HG02840 (cell line): ENCODE measurements at regions not wholly inside any gene's neighbourhood (a gene's known extent, or its start where the extent isn't known, plus 50 kb on each side); places are given as distances from the start of the nearest gene placed in this dataset.

Experiments
- ATAC-seq: cut with Tn5 transposase; IDR thresholded peaks from one replicate; pipeline ENCODE4 v1.9.1; 2021; ENCODE audit warnings: mild to moderate bottlenecking, moderate library complexity, moderate number of reproducible peaks; ENCODE audit not compliant: unreplicated experiment, low FRiP score

- no peak for ATAC-seq
Measured at GRCh38 chr13:63403733-63404132, 1988.1 kb upstream of the PCDH20 start.

DNA sequence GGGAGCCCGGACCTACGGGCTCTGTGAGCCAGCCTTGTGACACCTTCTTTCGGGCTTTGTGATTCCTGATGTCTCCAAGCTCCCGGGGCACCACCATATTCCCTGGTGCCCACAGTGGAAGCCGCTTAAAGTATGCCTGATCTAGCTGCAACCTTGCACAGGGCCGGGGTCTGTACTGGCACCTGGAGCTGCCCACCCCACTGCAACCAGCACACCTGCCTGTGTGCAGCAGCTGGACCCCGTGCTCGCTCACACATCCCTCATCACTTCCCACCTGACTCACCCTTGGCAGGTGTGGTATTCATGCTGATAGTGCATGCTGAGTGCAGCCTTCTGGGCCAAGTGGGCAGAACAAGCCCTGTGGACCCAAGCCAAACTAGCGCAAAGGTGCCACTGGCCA lies 1981.1 kb upstream of the PCDH20 start:
- no peak for ATAC-seq

GRCh38 chr13:63393112-63393511 lies 1977.5 kb upstream of the PCDH20 start:
- ATAC-seq: no peak

GRCh38 chr13:63389756-63390155 lies 1974.1 kb upstream of the PCDH20 start:
- no peak for ATAC-seq

DNA sequence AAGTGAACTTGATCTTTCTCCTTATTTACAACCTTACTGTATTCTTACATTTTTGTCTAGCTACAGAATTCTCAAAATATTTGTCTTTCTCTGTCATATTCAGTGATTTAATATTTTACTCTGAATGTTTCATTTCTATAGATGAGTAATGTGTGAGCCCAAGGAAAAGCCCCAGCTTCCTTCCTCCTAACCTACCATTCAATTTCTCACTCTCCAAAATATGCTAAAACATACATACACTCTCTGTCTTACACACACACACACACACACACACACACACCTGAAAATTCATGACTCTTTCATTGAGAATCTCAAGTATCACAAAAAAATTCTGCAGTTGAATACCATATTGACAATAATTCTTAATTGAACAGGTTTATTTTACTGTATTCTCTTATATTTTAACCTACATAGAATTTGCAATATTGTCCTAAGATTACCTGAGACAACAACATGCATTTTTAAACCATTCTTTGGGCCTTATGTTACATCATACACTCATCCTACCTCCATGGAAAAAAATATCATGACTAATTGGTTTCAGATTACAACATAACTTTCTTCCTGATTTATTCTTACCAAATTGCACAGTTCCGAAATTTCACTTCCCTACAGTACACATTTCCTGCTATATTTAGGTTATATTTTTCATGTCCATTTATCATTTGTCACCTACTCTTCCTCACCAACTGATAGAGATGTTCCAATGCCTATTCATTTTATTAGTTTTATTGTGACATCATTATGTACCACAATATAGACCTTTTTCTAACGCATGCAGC lies 1965.6 kb upstream of the PCDH20 start:
- ATAC-seq: no peak

DNA sequence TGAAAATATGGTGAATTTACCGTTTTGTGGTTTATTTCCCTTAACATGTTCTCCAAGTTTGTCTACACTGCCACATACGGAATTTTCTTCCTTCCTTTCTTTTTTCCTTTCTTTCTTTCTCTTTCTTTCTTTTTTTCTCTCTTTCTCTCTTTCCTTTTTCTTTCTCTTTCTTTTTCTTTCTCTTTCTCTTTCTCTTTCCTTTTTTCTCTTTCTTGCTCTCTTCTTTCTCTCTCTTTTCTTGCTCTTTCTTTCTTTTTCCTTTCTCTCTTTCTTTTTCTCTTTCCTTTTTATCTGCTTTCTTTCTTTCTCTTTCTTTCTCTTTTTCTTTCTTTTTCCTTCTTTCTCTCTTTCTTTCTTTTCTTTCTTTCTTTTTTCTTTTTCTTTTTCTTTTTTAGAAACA lies 1962.3 kb upstream of the PCDH20 start:
- ATAC-seq: no peak

DNA sequence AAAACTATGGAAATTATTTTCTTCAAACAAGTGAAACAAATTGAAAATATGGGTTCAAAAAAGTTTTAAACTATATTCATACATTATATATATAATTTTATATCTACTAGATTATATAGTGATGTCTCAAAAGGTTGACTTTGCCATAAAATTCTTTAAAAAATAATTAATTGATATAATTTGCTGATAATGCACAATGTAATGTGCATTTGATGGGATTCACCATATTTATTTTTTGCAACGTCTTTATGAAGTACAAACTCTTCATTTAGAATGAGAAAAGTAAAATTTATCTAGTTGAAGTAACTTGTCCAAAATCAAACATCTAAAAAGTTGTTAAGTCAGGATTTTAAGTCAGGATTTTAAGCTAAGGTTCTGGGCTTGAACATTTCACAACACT lies 1954.5 kb upstream of the PCDH20 start:
- ATAC-seq: no peak

DNA sequence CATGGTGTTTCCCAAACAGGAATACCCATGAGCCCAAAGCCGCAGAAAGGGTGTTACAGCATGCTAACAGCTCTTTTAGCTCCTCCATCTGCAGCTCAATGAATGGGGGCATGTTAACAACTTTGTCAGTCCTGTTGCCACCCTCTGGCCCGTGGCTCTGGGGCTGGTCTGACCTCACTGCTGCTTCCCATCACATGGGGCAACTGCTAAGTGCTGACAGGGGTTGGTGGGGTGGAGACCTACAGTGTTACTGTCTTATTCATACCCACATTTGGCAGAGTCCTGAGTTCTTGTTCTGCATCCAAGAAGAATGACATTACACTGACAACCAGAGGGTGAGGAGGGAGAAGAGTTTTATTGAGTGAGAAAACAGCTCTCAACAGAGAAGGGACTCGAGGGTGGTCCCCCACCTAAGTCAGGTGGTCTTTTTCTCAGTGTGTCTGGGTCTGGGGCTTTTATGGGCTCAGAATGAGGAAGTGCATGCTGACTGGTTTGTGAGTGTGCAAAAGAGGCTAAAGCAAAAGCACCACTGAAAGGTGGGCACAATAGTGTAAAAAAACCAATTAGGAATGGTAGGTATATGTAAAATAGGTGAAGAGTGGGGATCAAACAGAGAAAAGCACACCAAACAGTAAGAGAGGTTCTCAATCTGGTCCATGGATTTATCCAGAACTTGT lies 1952.0 kb upstream of the PCDH20 start:
- ATAC-seq: no peak

- no peak for ATAC-seq
Measured at GRCh38 chr13:63364159-63364558, 1948.5 kb upstream of the PCDH20 start.

DNA sequence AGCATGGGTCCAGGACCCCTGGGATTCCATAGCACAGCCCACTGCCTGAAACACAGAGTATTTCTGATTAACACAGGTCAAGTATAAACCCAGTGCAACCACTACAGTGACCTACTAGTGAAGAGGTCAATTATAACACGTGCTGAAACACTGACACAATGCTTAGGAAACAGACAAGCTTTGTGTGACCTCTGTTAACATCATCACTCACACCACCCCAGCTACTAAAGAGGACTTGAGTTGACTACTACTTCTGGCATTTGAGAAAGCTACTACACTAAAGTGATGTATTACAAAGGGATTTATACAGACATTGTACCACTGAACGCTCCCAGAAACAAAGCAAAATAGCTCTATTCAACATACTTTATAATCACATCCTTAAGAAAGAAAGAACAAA lies 1935.9 kb upstream of the PCDH20 start:
- no peak for ATAC-seq

GRCh38 chr13:63351081-63351480 lies 1935.4 kb upstream of the PCDH20 start:
- no peak for ATAC-seq

DNA sequence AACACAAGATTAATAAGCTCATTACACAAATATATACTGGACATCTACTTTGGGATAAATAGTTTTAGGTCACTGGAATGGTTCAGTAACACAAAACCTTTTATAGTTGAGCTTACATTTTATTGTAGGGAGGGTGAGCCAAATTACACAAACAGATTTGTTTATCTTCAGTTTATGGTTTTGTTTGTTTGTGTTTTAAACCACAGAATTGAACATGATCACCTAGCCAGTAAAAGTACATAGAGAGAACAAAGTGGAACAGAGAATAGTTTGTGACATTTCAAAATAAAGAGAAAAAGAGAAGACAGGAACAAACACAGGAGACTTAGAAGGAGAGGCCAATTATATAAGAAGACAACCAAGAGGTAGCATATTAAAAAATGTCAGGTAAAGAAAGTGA lies 1930.2 kb upstream of the PCDH20 start:
- ATAC-seq: no peak

GRCh38 chr13:63344711-63345110 lies 1929.1 kb upstream of the PCDH20 start:
- ATAC-seq: no peak

DNA sequence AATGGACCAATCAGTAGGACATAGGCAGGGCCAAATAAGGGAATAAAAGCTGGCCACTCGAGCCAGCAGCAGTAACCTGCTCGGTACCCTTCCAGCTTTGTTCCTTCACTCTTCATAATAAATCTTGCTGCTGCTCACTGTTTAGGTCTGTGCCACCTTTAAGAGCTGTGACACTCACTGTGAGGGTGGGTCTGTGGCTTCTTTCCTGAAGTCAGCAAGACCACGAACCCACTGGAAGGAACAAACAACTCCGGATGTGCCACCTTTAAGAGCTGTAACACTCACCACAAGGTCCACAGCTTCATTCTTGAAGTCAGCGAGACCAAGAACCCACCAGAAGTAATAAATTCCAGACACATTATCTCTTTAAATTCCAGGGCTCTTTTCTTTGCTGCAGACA lies 1922.3 kb upstream of the PCDH20 start:
- no peak for ATAC-seq

DNA sequence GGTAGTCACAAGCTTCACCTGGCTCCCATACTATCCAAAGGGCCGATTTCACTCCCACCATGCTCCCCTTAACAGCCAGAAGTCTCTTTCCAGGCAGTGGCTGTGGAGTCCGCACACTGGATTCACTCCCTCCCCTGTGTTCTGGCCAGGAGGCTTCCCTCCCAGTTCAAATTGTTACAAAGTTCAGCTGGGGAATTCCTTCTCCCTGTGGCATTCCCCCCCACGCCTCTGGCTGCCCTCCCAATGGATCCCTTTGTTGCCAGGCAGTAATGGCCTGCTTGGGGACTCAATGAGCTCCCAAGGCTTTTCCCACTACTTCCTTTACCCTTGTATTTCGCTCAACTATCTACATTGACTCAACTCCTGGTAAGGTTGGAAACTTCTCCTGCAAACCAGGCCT lies 1921.4 kb upstream of the PCDH20 start:
- no peak for ATAC-seq

GRCh38 chr13:63336549-63336948 lies 1920.9 kb upstream of the PCDH20 start:
- no peak for ATAC-seq

GRCh38 chr13:63327584-63327983 lies 1911.9 kb upstream of the PCDH20 start:
- ATAC-seq: no peak

DNA sequence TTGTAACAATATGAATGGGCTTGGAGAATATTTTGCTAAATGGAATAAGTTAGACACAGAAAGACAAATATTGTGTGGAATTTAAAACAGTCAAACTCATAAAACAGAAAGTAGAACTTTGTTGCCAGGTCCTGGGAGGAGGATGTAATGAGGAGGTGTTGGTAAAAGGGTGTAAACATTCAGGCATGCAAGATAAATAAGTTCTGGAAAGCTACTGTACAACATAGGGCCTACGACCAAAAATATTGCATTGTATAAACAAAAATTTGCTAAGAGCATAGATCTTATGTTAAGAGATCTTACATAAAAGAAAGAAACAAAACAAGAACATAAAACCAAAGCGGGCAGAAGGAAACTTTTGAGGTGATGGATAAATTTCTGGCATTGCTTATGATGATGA lies 1907.8 kb upstream of the PCDH20 start:
- no peak for ATAC-seq

- no peak for ATAC-seq
Measured at GRCh38 chr13:63311587-63311986, 1895.9 kb upstream of the PCDH20 start.

GRCh38 chr13:63308549-63309165 lies 1893.0 kb upstream of the PCDH20 start:
- no peak for ATAC-seq

DNA sequence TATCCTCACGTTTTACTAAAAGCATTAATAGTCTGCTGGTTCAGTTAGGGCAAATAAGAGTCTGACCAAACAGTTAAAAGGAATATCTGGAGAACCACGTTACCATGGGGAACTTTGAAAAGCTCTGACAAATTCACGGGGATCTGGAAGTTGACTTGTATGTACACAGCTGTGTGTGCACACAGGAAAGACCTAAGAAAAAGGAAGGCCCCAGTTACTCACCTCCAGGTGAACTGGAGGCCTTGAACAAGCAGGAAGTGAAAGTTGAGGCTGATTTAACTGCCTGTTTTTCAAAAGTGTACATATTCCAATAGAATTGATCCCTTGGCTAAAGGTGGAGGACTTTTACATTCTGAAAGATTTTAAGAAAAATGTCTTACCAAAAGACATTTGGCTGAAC lies 1891.6 kb upstream of the PCDH20 start:
- ATAC-seq: no peak

- no peak for ATAC-seq
Measured at GRCh38 chr13:63305641-63306133, 1890.0 kb upstream of the PCDH20 start.
